Stimulated activated CD8-positive, alpha-beta memory T cell treated with anti-CD3 and anti-CD28 coated beads, Interleukin-15, amount 100 ng/mL, for 1 hour (primary cell): ENCODE measurements at regions not wholly inside any gene's neighbourhood (a gene's known extent, or its start where the extent isn't known, plus 50 kb on each side); places are given as distances from the start of the nearest gene placed in this dataset.

Source experiments
- DNase-seq: peaks from one replicate; pipeline ENCODE4 v3.0.0-alpha.2; 2020; ENCODE audit warnings: low read depth

DNA sequence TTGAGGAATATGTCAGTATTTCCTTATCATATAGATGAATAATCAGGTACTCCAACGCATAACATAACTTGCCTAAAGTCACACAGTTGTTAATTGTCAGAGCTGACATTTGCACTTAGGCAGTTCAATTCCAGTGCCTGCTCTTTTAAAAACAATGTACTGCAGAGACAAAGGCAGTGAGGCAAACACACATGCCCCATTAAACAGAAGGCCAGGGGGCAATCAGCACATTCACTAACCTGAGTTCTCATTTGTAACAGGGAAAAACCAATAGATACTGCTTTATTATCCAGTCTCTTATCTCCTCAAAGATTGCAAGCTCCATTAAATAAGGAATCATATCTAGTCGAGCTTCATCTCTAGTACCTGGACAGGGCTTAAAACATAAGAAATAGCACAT lies 1017.4 kb downstream of the SQOR start:
- no peak for DNase-seq

DNA sequence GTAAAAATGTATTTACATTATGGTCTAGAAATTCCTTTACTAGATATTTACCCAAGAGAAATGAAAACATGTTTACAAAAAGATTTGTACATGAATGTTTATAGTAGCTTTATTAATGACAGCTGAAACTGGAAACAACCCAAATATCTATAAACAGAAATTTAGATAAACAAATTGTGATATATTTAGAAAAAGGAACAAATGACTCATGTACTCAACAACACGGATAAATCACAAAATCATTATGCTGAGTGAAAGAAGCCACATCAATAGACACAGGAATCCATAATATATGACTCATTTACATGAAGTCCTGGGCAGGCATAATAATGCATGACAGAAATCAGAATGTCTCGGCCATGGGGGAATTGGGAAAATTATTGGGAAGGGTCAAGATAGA lies 1020.2 kb downstream of the SQOR start:
- no peak for DNase-seq

- no peak for DNase-seq
These were observed 1025.4 kb downstream of the SQOR start for GRCh38 chr15:46660096-46660842.

DNA sequence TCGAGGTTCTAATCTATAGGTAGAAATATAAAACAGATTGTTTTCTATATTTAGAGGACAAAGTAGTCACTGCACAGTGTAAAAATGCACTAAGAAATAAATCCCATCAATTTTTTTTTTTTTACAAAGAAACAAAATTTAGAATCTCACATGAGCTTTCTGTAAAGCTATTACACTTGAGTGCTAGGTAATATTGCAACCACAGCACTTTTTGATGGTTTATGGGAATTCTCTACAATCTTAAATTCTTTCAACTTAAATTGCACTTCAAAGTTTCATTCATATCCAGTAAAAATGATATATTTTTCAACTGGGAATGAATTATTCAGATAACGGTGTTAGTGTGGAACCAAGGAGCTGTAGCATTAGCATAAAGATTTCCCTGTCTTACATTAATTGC lies 1035.4 kb downstream of the SQOR start:
- no peak for DNase-seq

DNA sequence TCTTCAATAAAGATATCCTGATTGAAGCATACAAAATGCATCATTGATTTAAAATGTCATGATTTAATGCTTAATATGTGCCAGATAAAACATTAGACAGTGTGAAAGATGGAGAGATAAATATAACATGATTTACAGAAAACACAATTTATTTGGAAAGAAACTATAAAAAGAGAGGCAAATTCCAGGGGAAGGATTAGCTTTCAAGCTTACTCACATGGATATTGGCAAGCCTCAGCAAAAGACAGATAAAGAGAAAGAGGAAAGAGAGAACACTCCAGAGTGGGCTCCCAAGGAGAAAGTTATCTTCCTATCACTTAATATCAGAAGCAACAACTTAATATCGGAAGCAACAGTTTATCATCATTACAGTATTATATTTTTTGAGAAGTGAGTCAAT lies 1036.5 kb downstream of the SQOR start:
- no peak for DNase-seq

GRCh38 chr15:46672041-46672440 lies 1037.2 kb downstream of the SQOR start:
- no peak for DNase-seq

DNA sequence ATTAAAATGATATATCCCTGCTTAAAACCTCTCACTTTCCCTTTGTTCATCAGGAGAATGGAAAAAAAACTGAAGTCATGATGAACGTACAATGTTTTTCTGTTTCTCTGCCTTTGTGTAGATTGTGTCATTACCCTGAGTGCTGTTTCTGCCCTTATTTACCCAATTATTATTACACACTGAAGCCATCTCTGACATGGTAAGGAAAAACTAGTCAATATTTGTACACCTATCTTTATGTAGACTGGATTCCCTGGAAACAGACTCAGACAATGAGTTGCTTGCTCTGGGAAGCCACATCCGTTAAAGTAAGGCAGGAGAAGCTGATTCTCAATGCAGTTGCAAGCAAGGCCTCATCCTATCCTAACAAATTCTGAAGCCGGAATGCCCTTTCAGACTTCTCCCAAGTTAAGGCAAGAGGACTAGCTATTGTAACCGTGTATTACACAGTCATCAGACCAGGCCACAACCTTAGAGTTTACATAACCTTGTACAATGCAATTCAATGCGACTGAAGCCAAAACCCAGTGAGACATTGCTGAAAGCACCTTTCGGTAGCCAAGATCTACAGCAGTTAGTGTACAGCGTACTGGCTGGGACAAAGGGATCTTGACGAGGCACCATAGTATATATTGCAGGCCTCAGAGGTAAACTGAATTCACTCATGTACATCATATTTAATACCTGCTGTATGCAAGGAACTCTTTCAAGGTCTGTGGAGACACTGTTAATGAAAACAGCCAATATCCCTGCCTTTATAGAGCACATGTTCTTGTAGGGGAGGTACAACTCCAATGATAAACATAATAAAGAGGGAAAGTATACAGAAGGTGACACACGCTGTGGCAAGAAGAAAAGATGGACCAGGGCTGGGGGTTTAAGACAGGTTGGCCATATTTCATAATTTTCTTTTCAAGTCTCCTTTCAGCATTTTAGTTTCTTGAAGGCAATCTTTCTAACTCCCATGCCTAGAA lies 1040.8 kb upstream of the SEMA6D start:
- DNase-seq = no peak

GRCh38 chr15:46677491-46677890 lies 1039.8 kb upstream of the SEMA6D start:
- no peak for DNase-seq

- DNase-seq = no peak
These were observed 1035.4 kb upstream of the SEMA6D start for GRCh38 chr15:46681901-46682300.

DNA sequence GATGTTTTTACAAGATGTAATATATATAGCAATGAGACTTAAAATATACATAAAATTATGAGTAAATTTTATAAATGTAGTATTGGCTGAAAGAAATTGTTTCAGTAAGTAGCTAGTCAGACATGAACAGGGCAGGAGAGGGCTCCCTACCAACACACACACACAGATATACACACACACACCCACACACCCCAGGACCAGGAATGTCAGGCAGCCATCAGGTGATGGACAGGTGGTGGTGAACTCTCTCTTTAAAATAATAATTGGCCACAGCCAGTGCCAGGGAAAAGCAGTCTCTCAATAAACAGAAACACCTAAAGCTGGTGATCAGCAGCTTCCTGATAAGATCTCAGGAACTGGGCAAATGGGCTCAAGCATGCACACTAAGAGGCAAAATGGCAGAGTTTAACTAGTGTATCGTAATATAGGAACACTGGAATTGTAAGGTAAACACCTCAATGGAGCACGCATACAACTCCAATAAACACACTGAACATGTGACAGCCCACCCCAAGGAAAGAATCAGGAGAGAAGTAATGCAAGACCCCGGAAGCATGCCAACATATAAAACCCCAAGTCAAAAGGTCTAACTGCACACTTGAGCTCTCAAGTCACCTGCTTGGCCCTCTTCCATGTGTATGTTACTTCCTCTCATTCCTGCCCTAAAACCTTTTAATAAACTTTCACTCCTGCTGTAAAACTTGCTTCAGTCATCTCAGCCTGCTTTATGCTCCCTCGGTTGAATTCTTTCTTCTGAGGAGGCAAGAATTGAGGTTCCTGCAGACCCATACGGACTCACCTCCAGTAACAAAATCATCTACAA lies 1034.1 kb upstream of the SEMA6D start:
- DNase-seq = no peak

DNA sequence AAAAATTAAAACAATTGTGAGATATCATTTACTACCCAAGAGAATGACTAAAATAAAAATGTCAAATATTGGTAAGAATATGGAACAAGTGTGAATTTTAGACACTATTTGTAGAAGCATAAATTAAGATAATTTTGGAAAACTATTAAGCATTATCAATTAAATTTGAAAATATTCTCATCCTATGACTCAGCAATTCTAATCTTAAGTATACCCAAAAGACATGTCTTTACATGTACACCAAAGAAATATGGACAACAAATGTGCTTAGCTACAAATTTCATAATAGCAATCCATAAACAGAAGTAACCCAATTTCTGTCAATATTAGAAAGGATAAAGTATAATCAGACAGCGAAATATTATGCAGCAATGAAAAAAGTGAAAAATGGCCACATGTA lies 1032.2 kb upstream of the SEMA6D start:
- DNase-seq = no peak

- DNase-seq = no peak
These were observed 1031.6 kb upstream of the SEMA6D start for GRCh38 chr15:46685681-46686080.

DNA sequence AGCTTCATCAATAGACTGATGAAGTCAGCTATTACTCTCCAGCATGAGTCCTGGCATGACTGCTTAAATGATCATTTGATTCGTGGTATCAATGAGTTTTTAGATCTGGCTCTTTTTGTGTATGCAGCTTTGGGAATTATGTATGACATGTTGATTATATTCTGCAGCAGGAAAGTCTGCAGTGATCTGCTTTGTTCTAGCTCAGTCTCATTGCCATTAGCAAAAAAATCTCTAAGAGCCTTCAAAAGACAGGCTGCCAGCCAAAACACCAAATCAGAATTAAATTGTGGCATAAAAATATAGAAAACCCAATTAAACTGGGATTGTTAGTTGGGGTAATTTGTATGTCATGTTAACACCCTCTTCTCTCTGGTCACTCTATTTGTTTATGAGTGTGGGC lies 1021.0 kb upstream of the SEMA6D start:
- DNase-seq = no peak

GRCh38 chr15:46701346-46701745 lies 1016.0 kb upstream of the SEMA6D start:
- DNase-seq = no peak

DNA sequence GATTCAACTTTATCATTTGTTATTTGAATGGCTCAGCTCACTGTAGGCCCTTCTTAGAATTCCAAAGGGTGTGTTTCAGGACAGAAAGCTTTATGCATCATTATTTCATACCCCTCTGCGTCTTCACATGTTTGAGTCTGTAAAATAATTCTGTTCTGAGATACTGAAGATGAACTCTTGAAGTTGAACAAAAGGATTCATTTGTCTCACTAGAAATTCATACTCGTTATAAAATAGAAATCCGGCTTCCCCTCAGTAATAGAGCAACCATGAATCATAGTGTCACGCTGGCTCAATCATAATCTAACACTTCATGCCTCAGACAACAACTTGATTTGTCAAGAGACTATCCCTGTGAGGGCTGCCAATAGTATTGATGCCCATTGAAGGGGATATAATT lies 1015.4 kb upstream of the SEMA6D start:
- no peak for DNase-seq

GRCh38 chr15:46703020-46703861 lies 1014.1 kb upstream of the SEMA6D start:
- no peak for DNase-seq

DNA sequence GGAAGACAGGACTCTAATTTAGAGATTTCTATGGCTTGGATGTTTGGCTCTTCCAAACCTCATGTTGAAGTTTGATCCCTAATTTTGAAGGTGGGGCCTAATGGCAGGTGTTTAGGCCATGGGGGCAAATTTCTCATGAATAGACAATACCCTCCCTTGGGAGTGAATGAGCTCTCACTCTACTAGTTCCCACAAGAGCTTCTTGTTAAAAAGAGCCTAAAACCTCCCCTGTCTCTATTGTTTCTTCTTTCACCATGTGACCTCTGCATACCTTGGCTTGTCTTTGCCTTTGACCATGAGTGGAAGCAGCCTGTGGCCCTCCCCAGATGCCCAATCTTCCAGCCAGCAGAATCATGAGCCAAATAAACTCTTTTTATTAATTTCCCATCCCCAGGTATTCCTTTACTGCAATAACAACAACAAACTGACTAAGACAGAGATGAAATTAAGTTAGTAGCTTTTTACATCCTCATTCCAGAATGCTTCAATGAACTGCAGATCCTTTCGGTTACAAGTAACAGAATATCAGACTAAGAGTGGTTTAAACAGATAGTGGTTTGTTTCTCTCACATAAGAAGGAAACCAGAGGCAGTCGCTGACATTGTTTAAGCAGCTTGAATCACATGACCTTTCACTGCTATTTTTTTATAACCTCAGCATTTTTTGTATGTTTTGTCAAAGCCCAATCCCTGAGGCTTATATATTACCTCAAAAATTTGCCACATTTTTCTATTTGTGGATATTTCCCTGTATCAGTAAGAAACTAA lies 1013.3 kb upstream of the SEMA6D start:
- DNase-seq = no peak

- DNase-seq = no peak
These were observed 1009.9 kb upstream of the SEMA6D start for GRCh38 chr15:46707452-46707851.

- no peak for DNase-seq
These were observed 1009.1 kb upstream of the SEMA6D start for GRCh38 chr15:46708226-46708625.

DNA sequence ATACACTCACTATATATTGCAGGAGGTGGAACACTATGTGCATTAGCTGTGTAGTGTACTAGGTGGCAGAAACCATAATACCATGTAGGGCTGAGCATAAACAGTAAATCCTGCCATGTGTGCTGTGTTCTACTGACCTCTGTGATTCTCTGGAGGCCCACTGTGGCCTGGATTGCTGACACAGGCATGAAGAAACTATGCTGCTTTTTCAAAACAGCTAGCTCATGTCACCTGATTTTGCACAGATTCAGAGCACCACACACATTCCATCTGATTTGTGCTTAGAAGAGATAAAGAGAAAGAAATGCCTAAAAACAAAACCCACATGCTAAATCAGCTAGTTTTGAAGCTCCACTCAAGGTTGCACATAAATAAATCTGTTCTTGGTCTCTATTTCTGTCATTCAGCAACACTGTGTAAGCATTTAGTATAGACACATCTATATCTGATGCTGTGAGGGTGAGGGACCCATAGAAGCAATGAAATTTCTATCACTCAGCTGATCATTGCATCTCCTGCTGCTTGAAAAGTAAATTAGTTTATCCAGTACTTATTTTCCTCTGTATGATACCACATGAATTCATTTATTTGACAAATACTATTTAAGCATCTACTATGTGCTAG lies 1007.7 kb upstream of the SEMA6D start:
- DNase-seq = no peak
